Heart left ventricle (tissue), 16 donors: ENCODE measurements at regions not wholly inside any gene's neighbourhood (a gene's known extent, or its start where the extent isn't known, plus 50 kb on each side); places are given as distances from the start of the nearest gene placed in this dataset.

Experiments
- ATAC-seq, 4 donors: fragments of 200-7000 bp; cut with Tn5 transposase; one replicate each; pipeline ENCODE4 v1.9.1; 2020 to 2022; ENCODE audit warnings: moderate library complexity in 4 of 4, mild to moderate bottlenecking in 3 of 4, moderate number of reproducible peaks in 1 of 4
- DNase-seq, 5 donors: peaks; one replicate each; pipeline ENCODE4 v3.0.0-alpha.2; 2020
- H3K27ac ChIP-seq, 12 donors: fragments of 200-600 bp; sonication (generic) in 4 of 12; one replicate each; pipeline versions ENCODE4 v1.5.0 to v1.8.0; 2016 to 2022; ENCODE audit warnings: mild to moderate bottlenecking in 2 of 12
- H3K27me3 ChIP-seq, 9 donors: fragments of 200-600 bp; sonication (generic) in 2 of 9; one replicate each; pipeline versions ENCODE4 v1.5.1 to v1.8.0; 2016 to 2022; ENCODE audit warnings: mild to moderate bottlenecking in 3 of 9
- H3K36me3 ChIP-seq, 9 donors: fragments of 200-600 bp; sonication (generic) in 2 of 9; one replicate each; pipeline versions ENCODE4 v1.5.0 to v1.8.0; 2018 to 2022; ENCODE audit warnings: mild to moderate bottlenecking in 2 of 9
- H3K4me1 ChIP-seq, 12 donors: fragments of 200-600 bp; sonication (generic) in 4 of 12; one replicate each; pipeline versions ENCODE4 v1.5.0 to v1.8.0; 2016 to 2022; ENCODE audit warnings: mild to moderate bottlenecking in 3 of 12
- H3K4me3 ChIP-seq, 12 donors: fragments of 200-600 bp; sonication (generic) in 4 of 12; one replicate each; pipeline versions ENCODE4 v1.5.0 to v1.8.0; 2017 to 2022; ENCODE audit warnings: mild to moderate bottlenecking in 9 of 12, moderate library complexity in 4 of 12
- H3K9me3 ChIP-seq, 12 donors: fragments of 200-600 bp; sonication (generic) in 4 of 12; one replicate each; pipeline versions ENCODE4 v1.5.0 to v1.8.0; 2016 to 2022; ENCODE audit warnings: mild to moderate bottlenecking in 1 of 12
- POLR2A ChIP-seq, 2 donors: fragments of 450-650 bp; IDR thresholded peaks; one replicate each; pipeline ENCODE4 v1.6.1; 2017; ENCODE audit warnings: antibody characterized with exemption in 2 of 2, mild to moderate bottlenecking in 2 of 2, moderate library complexity in 2 of 2
- WGBS, 4 donors: extraction: QIAGEN DNeasy Blood & Tissue Kit in 2 of 4; methylation state at CpG; one replicate each; pipeline versions ENCODE4 v1.1.5 to v1.1.7; 2013 to 2018; 5-methylcytosine and 5-hydroxymethylcytosine counted together
- intact Hi-C, 10 donors: fragments of 100-400 bp; cut with DNase I; formaldehyde crosslinking; loops; one replicate each; pipeline versions ENCODE4 v1.11.1 to v1.14.2; 2022
- TF ChIP-seq, protein P1 (sequence below), 12 donors: fragments of 200-600 bp; sonication (generic) in 4 of 12; IDR thresholded peaks; one replicate each; pipeline versions ENCODE4 v1.5.0 to v1.8.0; 2018 to 2022; ENCODE audit warnings: antibody characterized with exemption in 12 of 12, mild to moderate bottlenecking in 5 of 12
- donor health status: ischemic (EF 13 %, LVEDD 7.1; RV severe dilation, severe dysfunction).
- donor health status: healthy with polysubstance abuse.
- donor health status: DM: no; HTN: yes; CAD: no.
- donor health status: DM: no; HTN: no; CAD: no.
- donor health status: ischemic (EF 25% LVEDD 6.9; RV normal size, moderate dysfunction).
- donor health status: ischemic (EF 25% LVEDD 5.7; RV mildly dilated, moderate dysfunction).
- donor health status: healthy.
- donor health status: DM: yes; HTN: yes; CAD: no.
- donor health status: ischemic (EF 35%, LVEDD 5.7; RV mildly dilated, moderate dysfunction).
- donor health status: nonischemic (EF 11% LVEDD 7.7; RV severe dilation, severe dysfunction).
- donor health status: DM: yes; HTN: yes; CAD: no.
- donor health status: PGD.
- donor health status: ischemic (EF 29% LVEDD 5.4; RV normal size, mild dysfunction).
- donor health status: nonischemic (EF 23%, LVEDD 6.1; RV moderate dilation, normal function).

DNA sequence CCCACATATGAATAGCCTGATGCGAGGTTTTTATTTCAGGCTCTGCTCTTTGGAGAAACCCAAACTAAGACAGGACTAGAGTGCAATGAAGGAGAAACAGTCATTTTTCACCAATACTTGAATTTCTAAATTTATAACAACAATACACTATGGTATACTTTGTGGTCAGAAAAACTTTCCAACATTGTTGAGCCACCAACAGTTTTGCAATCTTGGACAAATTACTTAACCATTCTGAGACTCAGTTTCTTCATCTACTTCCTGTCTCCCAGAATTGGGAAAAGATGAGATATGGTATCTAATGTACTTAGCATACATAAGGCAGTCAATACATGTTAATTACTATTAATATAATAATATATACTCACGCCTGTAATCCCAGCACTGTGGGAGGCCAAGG lies 519.8 kb upstream of the PLXNA2 start:
- ATAC-seq (no peak), DNase-seq (no peak)
- H3K36me3 ChIP-seq: no peaks in the 10 kb centered on the region
- no peak overlapping the region for H3K4me3 ChIP-seq
- H3K4me1 ChIP-seq: no peaks in the 10 kb centered on the region
- H3K9me3 ChIP-seq: no peaks in the 10 kb centered on the region
- WGBS, 4 donors: 94 to 98% (median 97%) methylated on average over 2 of the region's 2 CpGs
- H3K27me3 ChIP-seq: no peaks in the 10 kb centered on the region
- TF ChIP-seq, protein P1, sequence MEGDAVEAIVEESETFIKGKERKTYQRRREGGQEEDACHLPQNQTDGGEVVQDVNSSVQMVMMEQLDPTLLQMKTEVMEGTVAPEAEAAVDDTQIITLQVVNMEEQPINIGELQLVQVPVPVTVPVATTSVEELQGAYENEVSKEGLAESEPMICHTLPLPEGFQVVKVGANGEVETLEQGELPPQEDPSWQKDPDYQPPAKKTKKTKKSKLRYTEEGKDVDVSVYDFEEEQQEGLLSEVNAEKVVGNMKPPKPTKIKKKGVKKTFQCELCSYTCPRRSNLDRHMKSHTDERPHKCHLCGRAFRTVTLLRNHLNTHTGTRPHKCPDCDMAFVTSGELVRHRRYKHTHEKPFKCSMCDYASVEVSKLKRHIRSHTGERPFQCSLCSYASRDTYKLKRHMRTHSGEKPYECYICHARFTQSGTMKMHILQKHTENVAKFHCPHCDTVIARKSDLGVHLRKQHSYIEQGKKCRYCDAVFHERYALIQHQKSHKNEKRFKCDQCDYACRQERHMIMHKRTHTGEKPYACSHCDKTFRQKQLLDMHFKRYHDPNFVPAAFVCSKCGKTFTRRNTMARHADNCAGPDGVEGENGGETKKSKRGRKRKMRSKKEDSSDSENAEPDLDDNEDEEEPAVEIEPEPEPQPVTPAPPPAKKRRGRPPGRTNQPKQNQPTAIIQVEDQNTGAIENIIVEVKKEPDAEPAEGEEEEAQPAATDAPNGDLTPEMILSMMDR (IDR thresholded peaks at IDR 0.05): no peak
- no peak for TF ChIP-seq POLR2A (IDR thresholded peaks at IDR 0.05)
- H3K27ac ChIP-seq: no peak overlapping the region
- intact Hi-C loops: no loop called here

DNA sequence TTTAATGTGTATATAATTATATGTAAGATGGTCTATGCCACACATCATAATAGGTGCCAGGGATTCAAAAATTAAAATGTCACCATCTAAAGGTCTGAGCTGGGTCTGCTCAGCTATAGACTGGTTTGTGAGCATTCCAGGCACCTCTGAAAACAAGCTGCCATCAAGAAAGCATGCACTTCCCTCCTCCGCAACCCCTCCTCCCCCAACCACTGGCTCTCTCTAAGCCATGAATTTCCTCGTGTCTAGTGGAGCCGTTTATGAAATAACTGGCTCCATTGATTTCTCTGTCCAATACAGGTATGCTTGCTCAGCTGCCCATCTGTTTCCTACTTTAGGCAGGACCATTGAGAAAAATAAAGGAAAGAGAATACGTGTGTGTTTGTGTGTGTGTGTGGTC lies 522.6 kb upstream of the PLXNA2 start:
- H3K9me3 ChIP-seq: no peaks in the 10 kb centered on the region
- intact Hi-C loops: no loop called here
- 76 to 81% (median 78%) methylated on average over 4 of the region's 4 CpGs for WGBS, 4 donors
- DNase-seq (no peak), ATAC-seq (no peak)
- H3K27ac ChIP-seq: no peak overlapping the region
- H3K4me3 ChIP-seq: no peak overlapping the region
- no peaks in the 10 kb centered on the region for H3K4me1 ChIP-seq
- no peaks in the 10 kb centered on the region for H3K36me3 ChIP-seq
- no peaks in the 10 kb centered on the region for H3K27me3 ChIP-seq
- no peak for TF ChIP-seq POLR2A (IDR thresholded peaks at IDR 0.05)
- TF ChIP-seq, protein P1 (IDR thresholded peaks at IDR 0.05): no peak

DNA sequence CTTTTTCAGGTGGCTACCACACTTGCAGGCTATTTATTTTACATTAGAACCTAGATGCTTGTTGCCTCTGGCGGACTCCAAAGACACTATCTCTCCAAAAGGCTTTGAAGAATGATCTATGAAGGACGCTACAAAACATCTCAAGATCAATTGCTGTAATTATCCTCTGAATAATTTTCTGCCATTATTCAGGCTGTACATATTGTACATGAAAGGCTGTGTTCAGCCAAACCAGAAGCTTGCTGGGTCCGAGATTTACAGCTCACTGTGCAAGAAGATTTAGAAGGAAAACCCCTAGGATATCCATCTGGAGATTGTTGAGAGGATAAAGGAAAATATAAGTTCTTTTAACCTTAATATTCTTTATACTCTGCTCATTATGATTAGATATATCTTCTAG lies 523.6 kb upstream of the PLXNA2 start:
- no peak overlapping the region for H3K27ac ChIP-seq
- 88 to 91% (median 90%) methylated on average over 3 of the region's 3 CpGs for WGBS, 4 donors
- TF ChIP-seq, protein P1 (IDR thresholded peaks at IDR 0.05): no peak
- no peak for TF ChIP-seq POLR2A (IDR thresholded peaks at IDR 0.05)

DNA sequence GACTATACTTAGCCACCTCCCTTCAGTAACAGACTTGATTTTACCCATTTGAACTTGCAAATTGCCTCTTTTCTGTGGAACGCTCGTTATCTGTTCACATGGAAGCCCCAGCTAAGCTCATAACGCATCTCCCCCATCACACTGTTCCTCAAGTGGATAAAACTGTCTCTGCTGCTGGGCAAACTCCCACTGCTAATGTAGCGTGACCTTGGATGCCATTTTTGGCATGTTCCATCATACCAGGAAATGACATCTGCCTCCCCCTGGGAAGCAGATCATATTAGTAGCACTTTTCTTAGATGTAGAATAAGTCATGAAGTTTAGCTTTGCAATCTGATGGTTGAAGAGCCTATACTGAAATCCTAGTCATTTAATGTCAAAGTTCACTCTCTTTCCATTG lies 528.7 kb upstream of the PLXNA2 start:
- H3K36me3 ChIP-seq: no peaks in the 10 kb centered on the region

More for the DNA sequence above, 523.6 kb upstream of the PLXNA2 start:
- DNase-seq (no peak), ATAC-seq (no peak)
- Histone ChIP-seq H3K36me3 (no peaks in the 10 kb centered on the region), H3K9me3 (no peaks in the 10 kb centered on the region), H3K27me3 (no peaks in the 10 kb centered on the region), H3K4me3 (no peak overlapping the region), H3K4me1 (no peaks in the 10 kb centered on the region)
- intact Hi-C loops: no loop called here

More for the DNA sequence above, 528.7 kb upstream of the PLXNA2 start:
- no peak for DNase-seq
- Histone ChIP-seq H3K27me3 (peaks cover 0 to 3% (median 0%) of the 10 kb centered on the region in 9 donors), H3K27ac (no peak overlapping the region), H3K4me1 (no peaks in the 10 kb centered on the region), H3K9me3 (peaks cover 0 to 5% (median 0%) of the 10 kb centered on the region in 12 donors), H3K4me3 (no peak overlapping the region)
- ATAC-seq: no peak
- intact Hi-C loops: no loop called here
- no peak for TF ChIP-seq POLR2A (IDR thresholded peaks at IDR 0.05)
- TF ChIP-seq, protein P1 (IDR thresholded peaks at IDR 0.05): no peak
- 41 to 65% (median 60%) methylated on average over 4 of the region's 4 CpGs for WGBS, 4 donors
